Osteocyte (in vitro differentiated cells): ENCODE measurements at regions not wholly inside any gene's neighbourhood (a gene's known extent, or its start where the extent isn't known, plus 50 kb on each side); places are given as distances from the start of the nearest gene placed in this dataset.
A peak's percentile ranks its signal among the peaks of the same experiment; 100 is the strongest.

Experiments
- DNase-seq: peaks from one replicate; pipeline ENCODE4 v3.0.0; 2021; ENCODE audit warnings: mixed read lengths; ENCODE audit not compliant: unreplicated experiment; ENCODE audit errors: extremely low spot score
- H3K27ac Mint-ChIP-seq: one replicate; pipeline ENCODE4 v1.8.0; 2021; ENCODE audit warnings: mild to moderate bottlenecking, mixed read lengths; ENCODE audit not compliant: unreplicated experiment
- H3K27me3 Mint-ChIP-seq: one replicate; pipeline ENCODE4 v1.8.0; 2021; ENCODE audit warnings: mixed read lengths; ENCODE audit not compliant: unreplicated experiment
- H3K36me3 Mint-ChIP-seq: one replicate; pipeline ENCODE4 v1.8.0; 2021; ENCODE audit warnings: mixed read lengths; ENCODE audit not compliant: unreplicated experiment
- H3K4me1 Mint-ChIP-seq: one replicate; pipeline ENCODE4 v1.8.0; 2021; ENCODE audit warnings: mixed read lengths; ENCODE audit not compliant: unreplicated experiment
- H3K4me3 Mint-ChIP-seq: one replicate; pipeline ENCODE4 v1.8.0; 2021; ENCODE audit warnings: mild to moderate bottlenecking, moderate library complexity, mixed read lengths; ENCODE audit not compliant: unreplicated experiment
- H3K9me3 Mint-ChIP-seq: one replicate; pipeline ENCODE4 v1.8.0; 2021; ENCODE audit warnings: mixed read lengths; ENCODE audit not compliant: unreplicated experiment
- CTCF ChIP-seq: fragments of 200-600 bp; sonication (generic); IDR thresholded peaks from 2 replicates; pipeline ENCODE4 v1.5.0; 2021; ENCODE audit warnings: antibody characterized with exemption, mild to moderate bottlenecking, moderate library complexity

- H3K4me3 Mint-ChIP-seq, result no peak overlapping the region
- TF ChIP-seq CTCF, result no peak
- H3K36me3 Mint-ChIP-seq, result no peaks in the 10 kb centered on the region
These were observed 186.7 kb upstream of the CST7 start for GRCh38 chr20:24762371-24762770.

DNA sequence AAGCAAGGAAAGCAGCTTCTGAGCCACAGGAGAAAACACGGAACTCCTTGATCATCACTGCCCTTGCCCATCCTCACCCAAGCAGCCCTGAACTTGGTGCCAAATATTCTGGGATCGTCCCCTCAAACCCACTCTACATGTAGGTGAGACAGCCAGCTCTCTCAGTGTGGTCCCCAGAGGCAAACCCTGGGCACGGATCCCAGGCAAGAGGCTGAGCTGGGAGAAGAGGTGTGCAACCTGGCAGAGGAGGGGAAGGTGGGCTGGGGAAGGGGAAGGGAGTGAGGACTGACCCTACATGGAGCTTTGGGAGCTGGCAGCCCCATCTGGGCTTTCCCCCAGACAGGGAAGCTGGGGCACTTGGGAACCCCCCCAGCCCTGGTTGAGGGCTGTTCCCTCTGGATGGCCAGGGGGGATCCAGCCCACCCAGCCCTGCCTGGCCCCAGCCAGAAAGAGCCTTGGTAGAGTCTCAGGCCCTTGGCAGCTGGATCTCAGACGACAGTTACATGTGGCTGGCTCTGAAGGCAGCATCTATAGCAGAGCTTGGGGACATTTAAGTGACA is 186.2 kb upstream of the CST7 start:
- no peak overlapping the region for H3K4me3 Mint-ChIP-seq
- H3K27me3 Mint-ChIP-seq, result peaks cover 15% of the 10 kb centered on the region
- H3K36me3 Mint-ChIP-seq, result no peaks in the 10 kb centered on the region
- no peak for TF ChIP-seq CTCF
- H3K27ac Mint-ChIP-seq, result no peak overlapping the region
- H3K9me3 Mint-ChIP-seq, result peaks cover 10% of the 10 kb centered on the region
- H3K4me1 Mint-ChIP-seq, result no peaks in the 10 kb centered on the region
- peak; percentile 64 for DNase-seq

More at GRCh38 chr20:24762371-24762770, 186.7 kb upstream of the CST7 start:
- no peaks in the 10 kb centered on the region for H3K4me1 Mint-ChIP-seq
- H3K27ac Mint-ChIP-seq, result no peak overlapping the region
- H3K27me3 Mint-ChIP-seq, result peaks cover 15% of the 10 kb centered on the region
- peaks cover 10% of the 10 kb centered on the region for H3K9me3 Mint-ChIP-seq
- peak; percentile 80 for DNase-seq

DNA sequence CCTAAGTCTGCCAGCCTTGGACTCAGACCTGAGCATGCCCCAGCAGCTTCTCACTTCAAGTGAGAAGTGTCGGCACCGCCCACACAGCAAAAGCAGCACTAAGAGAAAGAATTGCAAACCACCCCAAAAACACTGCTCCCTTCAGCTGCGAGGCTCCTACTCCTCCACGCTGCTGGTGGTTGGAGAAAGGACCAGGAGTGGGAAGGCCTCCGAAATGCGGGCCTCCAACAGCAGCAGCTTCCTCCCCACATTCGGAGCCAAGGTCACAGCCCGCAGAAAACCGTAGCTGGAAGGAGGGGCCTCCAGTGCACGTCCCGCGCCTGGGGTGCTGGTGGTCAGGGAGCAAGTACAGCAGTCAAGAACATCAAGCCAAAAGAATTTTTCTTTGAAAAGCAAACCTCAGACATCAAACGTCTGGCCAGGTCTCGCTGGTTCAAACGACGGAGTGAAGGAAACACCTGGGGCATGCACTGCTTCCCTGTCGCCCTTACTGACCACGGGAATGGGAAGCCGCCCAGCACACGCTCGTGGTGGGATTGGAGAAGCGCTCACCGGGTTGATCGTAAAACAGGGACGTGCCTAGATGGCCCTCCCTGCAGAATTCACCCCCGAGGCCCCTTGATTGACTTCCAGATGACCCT is 185.6 kb upstream of the CST7 start:
- Mint-ChIP-seq H3K36me3 (no peaks in the 10 kb centered on the region), H3K4me3 (no peak overlapping the region), H3K9me3 (peaks cover 10% of the 10 kb centered on the region), H3K27me3 (peaks cover 12% of the 10 kb centered on the region), H3K4me1 (no peaks in the 10 kb centered on the region), H3K27ac (no peak overlapping the region)
- no peak for TF ChIP-seq CTCF
- peak; percentile 78 for DNase-seq

DNA sequence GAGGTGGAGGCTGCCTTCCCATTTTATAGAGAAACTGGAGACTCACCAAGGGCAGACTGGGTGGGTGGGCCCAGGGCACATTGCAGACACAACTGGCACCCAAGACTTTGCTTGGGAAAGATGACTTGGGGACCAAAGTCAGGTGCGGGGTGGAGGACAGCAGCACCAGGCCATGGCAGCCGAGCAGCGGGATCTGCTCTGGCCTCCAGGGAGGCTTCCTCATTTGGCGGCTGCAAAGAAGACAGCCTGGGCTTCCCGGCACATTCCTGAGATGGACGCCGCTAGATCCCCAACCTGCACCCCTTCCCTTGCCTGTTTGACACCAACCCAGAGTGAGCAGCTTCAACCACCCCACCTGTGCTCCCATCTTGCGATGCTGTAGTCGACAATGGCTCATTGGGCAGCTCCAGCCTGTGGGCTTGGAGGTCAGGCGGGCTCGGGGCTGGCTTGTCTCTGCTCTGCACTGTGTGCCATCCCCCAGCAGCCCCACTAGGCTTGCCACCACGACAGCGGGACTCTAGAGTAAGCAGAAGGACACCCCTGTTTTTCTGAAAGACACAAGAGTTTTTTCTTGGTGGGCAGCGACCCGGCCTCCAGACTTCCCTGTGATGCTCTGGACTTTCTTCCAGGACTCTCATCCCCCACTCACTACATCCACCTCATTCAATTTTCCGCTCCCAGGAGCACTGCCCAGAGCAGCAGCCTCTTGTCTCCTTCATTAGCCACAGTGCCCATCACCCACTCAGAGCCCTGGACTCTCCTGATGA is 184.9 kb upstream of the CST7 start:
- H3K4me3 Mint-ChIP-seq, result no peak overlapping the region

More for the DNA sequence above, 184.9 kb upstream of the CST7 start:
- peak; percentile 74 for DNase-seq
- peaks cover 10% of the 10 kb centered on the region for H3K9me3 Mint-ChIP-seq
- peaks cover 5% of the 10 kb centered on the region for H3K27me3 Mint-ChIP-seq
- H3K4me1 Mint-ChIP-seq, result no peaks in the 10 kb centered on the region
- no peaks in the 10 kb centered on the region for H3K36me3 Mint-ChIP-seq
- H3K27ac Mint-ChIP-seq, result no peak overlapping the region
- no peak for TF ChIP-seq CTCF
